ENCODE measurements at regions not wholly inside any gene's neighbourhood (a gene's known extent, or its start where the extent isn't known, plus 50 kb on each side); places are given as distances from the start of the nearest gene placed in this dataset.
"Not testable (repeated sequence)": the region's sequence is repeated elsewhere in the genome, so short reads cannot be mapped to it uniquely, and the experiment has no call there.

GRCh38 chrX:95427389-95427788, 1257.3 kb upstream of the DIAPH2 start:
- no peak for TF ChIP-seq CTCF (IDR thresholded peaks at IDR 0.05; ENCODE audit: extremely low read depth, insufficient read depth, missing control alignments)
- DNase-seq (ENCODE audit: low spot score): no peak
- in situ Hi-C loops (cut with MboI; ENCODE audit: low pct_unique_long_range_greater_than_20kb, low sequenced_read_pairs, unreplicated experiment): no loop called here

- TF ChIP-seq CTCF (IDR thresholded peaks at IDR 0.05; ENCODE audit: extremely low read depth, insufficient read depth, missing control alignments): no peak
- in situ Hi-C loops (cut with MboI; ENCODE audit: low pct_unique_long_range_greater_than_20kb, low sequenced_read_pairs, unreplicated experiment): no loop called here
- no peak for DNase-seq (ENCODE audit: low spot score)
Observed at GRCh38 chrX:95435198-95435597, 1249.4 kb upstream of the DIAPH2 start.

DNA sequence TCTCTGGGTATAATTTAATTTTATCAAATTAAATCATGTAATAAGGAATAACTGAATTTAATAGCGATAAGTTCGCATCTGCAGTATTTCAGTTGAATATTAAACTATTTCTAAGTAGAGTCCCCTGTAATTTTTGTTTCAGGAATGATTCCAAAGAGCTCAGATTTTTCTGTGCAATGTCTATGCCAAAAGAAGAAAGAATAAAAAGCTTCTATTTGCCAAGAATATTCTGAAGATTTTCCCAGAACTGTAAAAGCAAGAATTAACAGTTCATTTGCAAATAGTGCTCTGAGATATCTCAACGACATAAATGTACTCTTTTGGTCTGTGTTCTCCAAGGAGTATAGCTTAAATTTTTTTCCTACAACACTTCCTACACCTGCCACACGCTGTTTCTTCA, 1242.8 kb upstream of the DIAPH2 start:
- no peak for DNase-seq (ENCODE audit: low spot score)
- in situ Hi-C loops (cut with MboI; ENCODE audit: low pct_unique_long_range_greater_than_20kb, low sequenced_read_pairs, unreplicated experiment): no loop called here

DNA sequence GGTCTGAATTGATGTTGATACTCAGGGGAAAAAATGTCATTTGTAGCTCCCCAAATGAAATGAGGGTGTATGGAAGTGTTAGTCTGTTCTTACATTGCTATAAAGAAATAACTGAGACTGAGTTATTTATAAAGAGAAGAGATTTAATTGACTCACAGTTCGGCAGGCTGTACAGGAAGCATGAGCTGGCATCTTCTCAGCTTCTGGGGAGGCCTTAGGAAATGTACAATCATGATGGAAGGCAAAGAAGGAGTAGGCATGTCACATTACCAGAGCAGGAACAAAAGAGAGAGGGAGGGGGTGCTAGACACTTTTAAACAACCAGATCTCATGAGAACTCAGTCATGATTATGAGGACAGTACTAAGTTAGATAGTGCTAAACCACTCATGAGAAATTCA, 1199.9 kb upstream of the DIAPH2 start:
- in situ Hi-C loops (cut with MboI; ENCODE audit: low pct_unique_long_range_greater_than_20kb, low sequenced_read_pairs, unreplicated experiment): no loop called here
- TF ChIP-seq CTCF (IDR thresholded peaks at IDR 0.05; ENCODE audit: extremely low read depth, insufficient read depth, missing control alignments): no peak
- DNase-seq (ENCODE audit: low spot score): no peak

More for the DNA sequence above, 1242.8 kb upstream of the DIAPH2 start:
- TF ChIP-seq CTCF (IDR thresholded peaks at IDR 0.05; ENCODE audit: extremely low read depth, insufficient read depth, missing control alignments): no peak

DNA sequence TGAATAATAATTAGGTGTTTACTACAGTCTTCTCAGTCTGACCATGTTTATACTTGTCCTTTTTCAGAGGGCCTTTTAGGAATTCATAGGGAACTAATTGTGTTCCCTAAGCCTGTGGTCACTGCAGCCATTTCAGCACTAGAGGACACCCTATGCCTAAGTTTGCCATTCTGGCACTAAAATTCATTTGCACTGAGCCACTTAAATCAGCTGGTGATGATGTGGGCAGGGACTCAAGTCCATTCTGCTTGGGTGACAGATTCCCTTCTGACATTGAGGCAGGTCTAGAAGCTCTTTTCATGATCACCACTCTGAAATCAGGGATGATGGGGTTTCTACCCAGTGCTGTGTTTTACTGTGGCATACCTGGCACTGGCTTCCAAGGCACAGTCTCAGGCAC, 1178.9 kb upstream of the DIAPH2 start:
- TF ChIP-seq CTCF (IDR thresholded peaks at IDR 0.05; ENCODE audit: extremely low read depth, insufficient read depth, missing control alignments): peak; percentile 37
- no peak for DNase-seq (ENCODE audit: low spot score)
- in situ Hi-C loops (cut with MboI; ENCODE audit: low pct_unique_long_range_greater_than_20kb, low sequenced_read_pairs, unreplicated experiment): no loop called here

DNA sequence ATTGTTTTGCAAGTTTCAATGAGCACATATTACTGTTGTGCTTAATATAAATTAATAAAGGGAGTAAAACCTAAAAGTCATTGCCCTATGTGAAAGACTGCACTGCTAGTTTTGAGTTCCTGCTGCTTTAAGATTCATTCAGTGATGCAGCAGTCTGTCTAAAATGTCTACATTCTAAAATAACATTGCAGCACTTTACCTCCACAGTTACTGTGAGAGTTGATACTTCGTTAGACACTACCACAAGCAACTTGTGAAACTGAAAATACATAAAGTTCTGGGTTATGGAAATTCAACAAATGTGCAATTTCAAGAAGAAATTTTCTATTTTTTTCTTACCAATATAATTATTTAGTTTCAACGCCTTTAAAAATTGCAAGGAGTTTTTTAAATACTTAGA, 1175.2 kb upstream of the DIAPH2 start:
- DNase-seq (ENCODE audit: low spot score): no peak
- TF ChIP-seq CTCF (IDR thresholded peaks at IDR 0.05; ENCODE audit: extremely low read depth, insufficient read depth, missing control alignments): no peak
- in situ Hi-C loops (cut with MboI; ENCODE audit: low pct_unique_long_range_greater_than_20kb, low sequenced_read_pairs, unreplicated experiment): no loop called here

DNA sequence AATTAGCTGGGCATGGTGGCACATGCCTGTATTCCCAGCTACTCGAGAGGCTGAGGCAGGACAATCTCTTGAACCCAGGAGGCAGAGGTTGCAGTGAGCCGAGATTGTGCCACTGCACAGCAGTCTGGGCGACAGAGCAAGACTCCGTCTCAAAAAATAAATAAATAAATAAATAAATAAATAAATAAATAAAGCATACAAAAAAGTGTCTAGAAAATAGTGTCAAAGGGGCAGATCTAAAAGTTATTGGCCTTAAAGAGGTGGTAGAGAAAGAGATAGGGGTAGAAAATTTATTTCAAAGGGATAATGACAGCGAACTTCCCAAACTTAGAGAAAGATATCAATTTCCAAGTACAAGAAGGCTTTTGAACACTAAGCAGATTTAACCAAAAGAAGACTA, 1160.6 kb upstream of the DIAPH2 start:
- in situ Hi-C loops (cut with MboI; ENCODE audit: low pct_unique_long_range_greater_than_20kb, low sequenced_read_pairs, unreplicated experiment); DNase-seq (ENCODE audit: low spot score): not testable (repeated sequence)

All from GM13977 (cell line).